Stimulated activated CD8-positive, alpha-beta memory T cell treated with anti-CD3 and anti-CD28 coated beads, Interleukin-7, amount 100 ng/mL, for 48 hours (primary cell): ENCODE measurements at regions not wholly inside any gene's neighbourhood (a gene's known extent, or its start where the extent isn't known, plus 50 kb on each side); places are given as distances from the start of the nearest gene placed in this dataset.
"Not testable (repeated sequence)": the region's sequence is repeated elsewhere in the genome, so short reads cannot be mapped to it uniquely, and the experiment has no call there.

ENCODE experiments used
- DNase-seq, 2 donors: peaks; one replicate each; pipeline ENCODE4 v3.0.0-alpha.2; 2020; ENCODE audit warnings: low read depth in 1 of 2; ENCODE audit errors: extremely low read depth in 1 of 2

- DNase-seq, result no peak
Observed at GRCh38 chr2:239566995-239567568, 166.3 kb upstream of the HDAC4 start.

GRCh38 chr2:239566162-239566994 is 165.6 kb upstream of the HDAC4 start:
- DNase-seq, result no peak

GRCh38 chr2:239564587-239564986 is 163.8 kb upstream of the HDAC4 start:
- DNase-seq, result no peak

GRCh38 chr2:239563561-239563960 is 162.7 kb upstream of the HDAC4 start:
- no peak for DNase-seq

GRCh38 chr2:239561446-239562001 is 160.7 kb upstream of the HDAC4 start:
- no peak for DNase-seq

GRCh38 chr2:239559417-239560261 is 158.8 kb upstream of the HDAC4 start:
- DNase-seq, result no peak

- no peak for DNase-seq
Observed at GRCh38 chr2:239558661-239559060, 157.8 kb upstream of the HDAC4 start.

GRCh38 chr2:239557516-239557915 is 156.7 kb upstream of the HDAC4 start:
- DNase-seq, result no peak

- no peak for DNase-seq
Observed at GRCh38 chr2:239555571-239555905, 154.7 kb upstream of the HDAC4 start.

GRCh38 chr2:239554766-239555570 is 154.1 kb upstream of the HDAC4 start:
- DNase-seq, result no peak

GRCh38 chr2:239553376-239554000 is 152.7 kb upstream of the HDAC4 start:
- no peak for DNase-seq

- no peak for DNase-seq
Observed at GRCh38 chr2:239552213-239552926, 151.6 kb upstream of the HDAC4 start.

- DNase-seq, result no peak
Observed at GRCh38 chr2:239551206-239551605, 150.4 kb upstream of the HDAC4 start.

GRCh38 chr2:239550357-239550756 is 149.5 kb upstream of the HDAC4 start:
- DNase-seq, result no peak

- no peak for DNase-seq
Observed at GRCh38 chr2:239549711-239550255, 149.0 kb upstream of the HDAC4 start.

GRCh38 chr2:239548965-239549595 is 148.3 kb upstream of the HDAC4 start:
- DNase-seq, result no peak

GRCh38 chr2:239548451-239548871 is 147.6 kb upstream of the HDAC4 start:
- DNase-seq, result peak; percentile 61 to 87

- not testable (repeated sequence) for DNase-seq
Observed at GRCh38 chr2:239547140-239547539, 146.3 kb upstream of the HDAC4 start.

- DNase-seq, result no peak
Observed at GRCh38 chr2:239546541-239546940, 145.7 kb upstream of the HDAC4 start.
